CD4-positive, alpha-beta T cell treated with Interleukin-12 subunit alpha and Interleukin-12 subunit beta, for 1 hour (primary cell): ENCODE measurements at regions not wholly inside any gene's neighbourhood (a gene's known extent, or its start where the extent isn't known, plus 50 kb on each side); places are given as distances from the start of the nearest gene placed in this dataset.
"Not testable (repeated sequence)": the region's sequence is repeated elsewhere in the genome, so short reads cannot be mapped to it uniquely, and the experiment has no call there.

Experiments
- DNase-seq: peaks from one replicate; pipeline ENCODE4 v3.0.0-alpha.2; 2020

GRCh38 chr2:121064186-121064585, 220.8 kb downstream of the TFCP2L1 start:
- DNase-seq: no peak

- no peak for DNase-seq
These were observed 219.8 kb downstream of the TFCP2L1 start for GRCh38 chr2:121065239-121065638.

GRCh38 chr2:121066526-121066925, 218.5 kb downstream of the TFCP2L1 start:
- no peak for DNase-seq

- no peak for DNase-seq
These were observed 216.2 kb downstream of the TFCP2L1 start for GRCh38 chr2:121068851-121069250.

- no peak for DNase-seq
These were observed 215.5 kb downstream of the TFCP2L1 start for GRCh38 chr2:121069434-121069969.

GRCh38 chr2:121070061-121070460, 214.9 kb downstream of the TFCP2L1 start:
- DNase-seq: not testable (repeated sequence)

GRCh38 chr2:121071034-121071504, 213.9 kb downstream of the TFCP2L1 start:
- DNase-seq: peak; percentile 10

GRCh38 chr2:121072784-121073183, 212.2 kb downstream of the TFCP2L1 start:
- DNase-seq: no peak

- no peak for DNase-seq
These were observed 211.4 kb downstream of the TFCP2L1 start for GRCh38 chr2:121073320-121074210.

- no peak for DNase-seq
These were observed 210.6 kb downstream of the TFCP2L1 start for GRCh38 chr2:121074293-121074932.

GRCh38 chr2:121075006-121075551, 209.9 kb downstream of the TFCP2L1 start:
- DNase-seq: no peak

GRCh38 chr2:121075641-121076497, 209.1 kb downstream of the TFCP2L1 start:
- no peak for DNase-seq

GRCh38 chr2:121076498-121076820, 208.5 kb downstream of the TFCP2L1 start:
- DNase-seq: no peak

- peak; percentile 48 for DNase-seq
These were observed 208.0 kb downstream of the TFCP2L1 start for GRCh38 chr2:121076885-121077549.

GRCh38 chr2:121078899-121079298, 206.1 kb downstream of the TFCP2L1 start:
- no peak for DNase-seq

- peak; percentile 23 for DNase-seq
These were observed 204.8 kb downstream of the TFCP2L1 start for GRCh38 chr2:121080013-121080772.

- DNase-seq: no peak
These were observed 203.3 kb downstream of the TFCP2L1 start for GRCh38 chr2:121081701-121082100.

- DNase-seq: no peak
These were observed 202.8 kb downstream of the TFCP2L1 start for GRCh38 chr2:121082191-121082590.

GRCh38 chr2:121084130-121084680, 200.8 kb downstream of the TFCP2L1 start:
- no peak for DNase-seq

GRCh38 chr2:121085801-121086200, 199.2 kb downstream of the TFCP2L1 start:
- no peak for DNase-seq

GRCh38 chr2:121086450-121086849, 198.6 kb downstream of the TFCP2L1 start:
- no peak for DNase-seq
